Activated gamma-delta T cell treated with Interleukin-2 at 50 U/mL for 16 hours (primary cell): ENCODE measurements at regions not wholly inside any gene's neighbourhood (a gene's known extent, or its start where the extent isn't known, plus 50 kb on each side); places are given as distances from the start of the nearest gene placed in this dataset.
"Not testable (repeated sequence)": the region's sequence is repeated elsewhere in the genome, so short reads cannot be mapped to it uniquely, and the experiment has no call there.

ENCODE experiments used
- DNase-seq: peaks from one replicate; pipeline ENCODE4 v3.0.0-alpha.2; 2020

- DNase-seq: no peak
Observed at GRCh38 chr5:152456815-152457443, 51.9 kb upstream of the NMUR2 start.

- no peak for DNase-seq
Observed at GRCh38 chr5:152462021-152462721, 57.1 kb upstream of the NMUR2 start.

- no peak for DNase-seq
Observed at GRCh38 chr5:152464048-152464447, 59.0 kb upstream of the NMUR2 start.

GRCh38 chr5:152465140-152465539 lies 60.1 kb upstream of the NMUR2 start:
- no peak for DNase-seq

- DNase-seq: no peak
Observed at GRCh38 chr5:152466085-152466745, 61.1 kb upstream of the NMUR2 start.

- DNase-seq: no peak
Observed at GRCh38 chr5:152470167-152470566, 65.1 kb upstream of the NMUR2 start.

- no peak for DNase-seq
Observed at GRCh38 chr5:152472083-152472482, 67.0 kb upstream of the NMUR2 start.

- DNase-seq: no peak
Observed at GRCh38 chr5:152474961-152475360, 69.9 kb upstream of the NMUR2 start.

GRCh38 chr5:152477536-152477935 lies 72.5 kb upstream of the NMUR2 start:
- DNase-seq: no peak

- DNase-seq: not testable (repeated sequence)
Observed at GRCh38 chr5:152479866-152480265, 74.8 kb upstream of the NMUR2 start.

- DNase-seq: not testable (repeated sequence)
Observed at GRCh38 chr5:152480677-152481076, 75.6 kb upstream of the NMUR2 start.

GRCh38 chr5:152487130-152487529 lies 82.1 kb upstream of the NMUR2 start:
- DNase-seq: no peak

- no peak for DNase-seq
Observed at GRCh38 chr5:152488869-152489268, 83.8 kb upstream of the NMUR2 start.

- no peak for DNase-seq
Observed at GRCh38 chr5:152499814-152500535, 94.9 kb upstream of the NMUR2 start.

GRCh38 chr5:152501294-152501693 lies 96.2 kb upstream of the NMUR2 start:
- no peak for DNase-seq

- DNase-seq: no peak
Observed at GRCh38 chr5:152503206-152503605, 98.1 kb upstream of the NMUR2 start.

- no peak for DNase-seq
Observed at GRCh38 chr5:152505442-152506042, 100.5 kb upstream of the NMUR2 start.

GRCh38 chr5:152511120-152511519 lies 106.0 kb upstream of the NMUR2 start:
- DNase-seq: no peak

- no peak for DNase-seq
Observed at GRCh38 chr5:152511531-152512132, 106.6 kb upstream of the NMUR2 start.

GRCh38 chr5:152514827-152515397 lies 109.8 kb upstream of the NMUR2 start:
- no peak for DNase-seq

GRCh38 chr5:152523964-152524363 lies 118.9 kb upstream of the NMUR2 start:
- DNase-seq: no peak

GRCh38 chr5:152527358-152528052 lies 122.4 kb upstream of the NMUR2 start:
- DNase-seq: no peak
